ENCODE measurements at regions not wholly inside any gene's neighbourhood (a gene's known extent, or its start where the extent isn't known, plus 50 kb on each side); places are given as distances from the start of the nearest gene placed in this dataset.

- TF ChIP-seq, protein P1, sequence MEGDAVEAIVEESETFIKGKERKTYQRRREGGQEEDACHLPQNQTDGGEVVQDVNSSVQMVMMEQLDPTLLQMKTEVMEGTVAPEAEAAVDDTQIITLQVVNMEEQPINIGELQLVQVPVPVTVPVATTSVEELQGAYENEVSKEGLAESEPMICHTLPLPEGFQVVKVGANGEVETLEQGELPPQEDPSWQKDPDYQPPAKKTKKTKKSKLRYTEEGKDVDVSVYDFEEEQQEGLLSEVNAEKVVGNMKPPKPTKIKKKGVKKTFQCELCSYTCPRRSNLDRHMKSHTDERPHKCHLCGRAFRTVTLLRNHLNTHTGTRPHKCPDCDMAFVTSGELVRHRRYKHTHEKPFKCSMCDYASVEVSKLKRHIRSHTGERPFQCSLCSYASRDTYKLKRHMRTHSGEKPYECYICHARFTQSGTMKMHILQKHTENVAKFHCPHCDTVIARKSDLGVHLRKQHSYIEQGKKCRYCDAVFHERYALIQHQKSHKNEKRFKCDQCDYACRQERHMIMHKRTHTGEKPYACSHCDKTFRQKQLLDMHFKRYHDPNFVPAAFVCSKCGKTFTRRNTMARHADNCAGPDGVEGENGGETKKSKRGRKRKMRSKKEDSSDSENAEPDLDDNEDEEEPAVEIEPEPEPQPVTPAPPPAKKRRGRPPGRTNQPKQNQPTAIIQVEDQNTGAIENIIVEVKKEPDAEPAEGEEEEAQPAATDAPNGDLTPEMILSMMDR (IDR thresholded peaks at IDR 0.05; ENCODE audit: low read depth, low read length) = no peak
- TF ChIP-seq POLR2A (IDR thresholded peaks at IDR 0.05; ENCODE audit: extremely low read depth, insufficient read length) = no peak
Observed at GRCh38 chr13:38166116-38166515, 183.5 kb upstream of the UFM1 start.
